ENCODE measurements at regions not wholly inside any gene's neighbourhood (a gene's known extent, or its start where the extent isn't known, plus 50 kb on each side); places are given as distances from the start of the nearest gene placed in this dataset.

GRCh38 chr22:49052560-49052959, 775.1 kb downstream of the BRD1 start:
- H3K4me3 ChIP-seq (ENCODE audit: low read depth, low read length) = no peak overlapping the region
- TF ChIP-seq CTCF (IDR thresholded peaks at IDR 0.05; ENCODE audit: control insufficient read depth, extremely low read depth, insufficient read depth) = no peak
- DNase-seq (ENCODE audit: low read depth) = no peak

- no peak overlapping the region for H3K4me3 ChIP-seq (ENCODE audit: low read depth, low read length)
- no peak for DNase-seq (ENCODE audit: low read depth)
- TF ChIP-seq CTCF (IDR thresholded peaks at IDR 0.05; ENCODE audit: control insufficient read depth, extremely low read depth, insufficient read depth) = no peak
These were observed 775.6 kb downstream of the BRD1 start for GRCh38 chr22:49052023-49052538.

DNA sequence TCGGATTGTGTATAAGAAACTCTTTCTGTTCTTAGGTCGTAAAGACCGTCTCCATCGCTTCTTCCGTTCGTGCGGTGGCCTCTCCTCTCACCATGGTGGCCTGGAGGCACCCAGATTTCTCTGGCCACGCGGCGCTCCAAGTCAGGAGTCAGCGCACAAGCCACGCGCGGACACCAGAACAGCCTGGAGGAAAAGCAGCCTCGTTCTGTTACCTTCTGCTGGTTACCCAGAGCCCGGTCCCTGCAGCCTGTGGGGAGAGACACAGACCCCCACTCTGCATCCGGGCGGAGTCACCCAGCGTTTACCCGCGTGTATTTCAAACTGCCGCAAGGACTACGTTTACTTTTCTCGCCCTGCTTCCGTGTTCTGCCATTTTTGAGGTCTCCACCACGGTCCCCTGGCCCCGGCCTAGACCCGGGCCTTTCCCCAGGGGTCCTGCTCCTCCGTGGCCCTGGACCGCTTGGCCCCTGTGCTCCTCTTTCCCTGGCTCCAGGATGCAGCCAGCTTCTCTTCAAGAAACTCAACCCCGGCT, 776.1 kb downstream of the BRD1 start:
- no peak for TF ChIP-seq CTCF (IDR thresholded peaks at IDR 0.05; ENCODE audit: control insufficient read depth, extremely low read depth, insufficient read depth)
- DNase-seq (ENCODE audit: low read depth) = no peak
- no peak overlapping the region for H3K4me3 ChIP-seq (ENCODE audit: low read depth, low read length)

DNA sequence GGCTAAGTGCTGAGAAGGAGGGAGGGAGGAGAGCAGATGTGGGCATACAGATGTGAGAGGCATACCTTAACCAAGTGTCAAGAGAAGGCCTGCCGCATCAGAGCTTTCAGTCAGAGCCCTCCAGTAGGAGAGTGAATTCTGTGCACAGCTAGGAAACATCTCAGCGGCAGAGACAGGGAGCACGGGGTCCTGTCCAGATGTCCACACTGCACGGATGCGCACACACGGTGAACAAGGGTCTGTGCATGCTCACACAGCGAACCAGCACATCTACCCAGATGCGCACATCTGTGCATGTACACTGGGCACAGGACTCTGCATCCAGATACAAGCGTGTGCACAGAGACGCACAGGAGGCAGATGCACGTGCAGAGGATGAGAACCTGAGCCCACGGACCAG, 778.0 kb downstream of the BRD1 start:
- TF ChIP-seq CTCF (IDR thresholded peaks at IDR 0.05; ENCODE audit: control insufficient read depth, extremely low read depth, insufficient read depth) = no peak
- DNase-seq (ENCODE audit: low read depth) = no peak
- H3K4me3 ChIP-seq (ENCODE audit: low read depth, low read length) = no peak overlapping the region

DNA sequence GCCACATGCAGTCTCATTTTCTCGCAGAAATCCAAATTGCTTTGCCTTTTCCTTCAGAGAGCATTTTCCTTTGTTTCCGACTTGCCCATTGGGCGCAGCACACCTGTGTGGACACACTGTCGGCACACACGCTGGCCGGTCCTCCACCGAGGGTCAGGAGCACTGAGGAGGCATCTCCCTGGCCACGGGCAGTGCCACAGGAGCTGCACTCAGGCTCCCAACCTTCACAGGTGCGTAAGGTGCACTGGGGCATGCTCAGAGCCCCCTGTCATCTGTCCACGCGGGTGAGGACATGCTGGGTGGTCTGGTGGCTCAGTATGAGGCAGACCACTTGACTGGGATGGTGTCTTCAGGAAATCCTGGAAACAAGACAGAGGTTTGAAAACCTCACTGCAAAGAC, 779.1 kb downstream of the BRD1 start:
- no peak for TF ChIP-seq CTCF (IDR thresholded peaks at IDR 0.05; ENCODE audit: control insufficient read depth, extremely low read depth, insufficient read depth)
- H3K4me3 ChIP-seq (ENCODE audit: low read depth, low read length) = no peak overlapping the region
- DNase-seq (ENCODE audit: low read depth) = no peak

DNA sequence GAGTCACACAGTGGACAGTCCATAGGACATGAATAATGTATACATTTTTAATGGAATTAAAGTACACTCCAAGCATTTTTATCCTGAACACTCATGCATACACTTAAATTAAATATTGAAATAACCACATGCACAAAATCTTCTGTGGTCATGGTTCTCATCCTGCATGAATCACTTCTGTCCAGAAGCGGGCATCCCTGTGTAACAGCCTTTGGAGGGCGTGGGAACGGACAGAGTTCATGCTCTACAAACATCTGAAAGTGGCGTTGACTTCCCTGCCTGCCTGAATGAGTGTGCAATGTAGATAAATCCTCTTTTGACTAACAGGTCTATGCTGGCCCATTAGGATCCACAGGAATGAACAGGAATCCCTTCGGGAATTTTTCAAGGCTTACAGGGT, 780.2 kb downstream of the BRD1 start:
- H3K4me3 ChIP-seq (ENCODE audit: low read depth, low read length) = no peak overlapping the region
- no peak for DNase-seq (ENCODE audit: low read depth)
- no peak for TF ChIP-seq CTCF (IDR thresholded peaks at IDR 0.05; ENCODE audit: control insufficient read depth, extremely low read depth, insufficient read depth)
